Body of pancreas (tissue), 4 donors: ENCODE measurements at regions not wholly inside any gene's neighbourhood (a gene's known extent, or its start where the extent isn't known, plus 50 kb on each side); places are given as distances from the start of the nearest gene placed in this dataset.

Experiments
- CTCF ChIP-seq, 7 experiments: fragments of 450-650 bp in 4 of 7; fragments of 200-600 bp in 3 of 7; sonication (generic) in 3 of 7; IDR thresholded peaks; one replicate each; pipeline ENCODE4 v1.5.1; 2016 to 2019; ENCODE audit warnings: antibody characterized with exemption in 7 of 7
- POLR2A ChIP-seq, 3 donors: fragments of 450-650 bp; IDR thresholded peaks; one replicate each; pipeline ENCODE4 v1.6.1; 2016; ENCODE audit warnings: antibody characterized with exemption in 3 of 3, mild to moderate bottlenecking in 2 of 3

GRCh38 chr12:111182382-111182781 lies 186.5 kb downstream of the PHETA1 start:
- TF ChIP-seq CTCF (IDR thresholded peaks at IDR 0.05) (no peak), POLR2A (IDR thresholded peaks at IDR 0.05) (no peak)
